Mammary epithelial cell (primary cell): ENCODE measurements at regions not wholly inside any gene's neighbourhood (a gene's known extent, or its start where the extent isn't known, plus 50 kb on each side); places are given as distances from the start of the nearest gene placed in this dataset.

ENCODE experiments used
- EZH2 ChIP-seq: IDR thresholded peaks from 2 replicates; pipeline ENCODE4 v1.6.1; 2012; ENCODE audit warnings: low read length, inconsistent platforms, borderline replicate concordance
- TF ChIP-seq, protein P1 (sequence below), 2 donors: IDR thresholded peaks in 1 of 2; conservative IDR thresholded peaks in 1 of 2; 2 replicates each; pipeline ENCODE4 v1.5.1; 2011 to 2012; ENCODE audit warnings: inconsistent platforms in 2 of 2, low read length in 2 of 2, mild to moderate bottlenecking in 2 of 2, control low read depth in 1 of 2, low read depth in 1 of 2; ENCODE audit not compliant: insufficient read depth in 1 of 2; ENCODE audit errors: extremely low read depth in 1 of 2

DNA sequence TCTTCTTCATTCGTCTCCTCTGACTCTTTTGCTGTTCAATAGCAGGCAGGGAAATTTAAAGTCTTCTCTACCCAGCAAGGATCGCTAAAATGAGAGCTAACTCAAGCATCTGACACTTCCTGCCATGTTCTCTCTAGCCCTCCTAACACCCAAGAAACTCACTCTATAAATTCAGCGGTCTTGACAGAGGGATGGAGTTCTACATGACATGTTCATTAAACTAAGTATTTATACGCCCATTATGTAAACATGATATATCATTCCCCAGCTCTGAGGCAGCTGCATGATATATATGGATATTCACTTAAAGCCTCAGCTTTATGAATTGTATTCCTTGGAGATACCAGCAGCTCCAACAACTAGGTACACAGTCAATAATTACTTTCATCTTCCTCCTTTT, 231.0 kb downstream of the METTL4 start:
- TF ChIP-seq, protein P1, sequence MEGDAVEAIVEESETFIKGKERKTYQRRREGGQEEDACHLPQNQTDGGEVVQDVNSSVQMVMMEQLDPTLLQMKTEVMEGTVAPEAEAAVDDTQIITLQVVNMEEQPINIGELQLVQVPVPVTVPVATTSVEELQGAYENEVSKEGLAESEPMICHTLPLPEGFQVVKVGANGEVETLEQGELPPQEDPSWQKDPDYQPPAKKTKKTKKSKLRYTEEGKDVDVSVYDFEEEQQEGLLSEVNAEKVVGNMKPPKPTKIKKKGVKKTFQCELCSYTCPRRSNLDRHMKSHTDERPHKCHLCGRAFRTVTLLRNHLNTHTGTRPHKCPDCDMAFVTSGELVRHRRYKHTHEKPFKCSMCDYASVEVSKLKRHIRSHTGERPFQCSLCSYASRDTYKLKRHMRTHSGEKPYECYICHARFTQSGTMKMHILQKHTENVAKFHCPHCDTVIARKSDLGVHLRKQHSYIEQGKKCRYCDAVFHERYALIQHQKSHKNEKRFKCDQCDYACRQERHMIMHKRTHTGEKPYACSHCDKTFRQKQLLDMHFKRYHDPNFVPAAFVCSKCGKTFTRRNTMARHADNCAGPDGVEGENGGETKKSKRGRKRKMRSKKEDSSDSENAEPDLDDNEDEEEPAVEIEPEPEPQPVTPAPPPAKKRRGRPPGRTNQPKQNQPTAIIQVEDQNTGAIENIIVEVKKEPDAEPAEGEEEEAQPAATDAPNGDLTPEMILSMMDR (conservative IDR thresholded peaks at IDR 0.05 in 1 of 2, IDR thresholded peaks at IDR 0.05 in 1 of 2; ENCODE audit: extremely low read depth in 1 of 2, insufficient read depth in 1 of 2, low read depth in 1 of 2, low read length in 2 of 2): no peak
- TF ChIP-seq EZH2: no peak
